ENCODE measurements at regions not wholly inside any gene's neighbourhood (a gene's known extent, or its start where the extent isn't known, plus 50 kb on each side); places are given as distances from the start of the nearest gene placed in this dataset.

DNA sequence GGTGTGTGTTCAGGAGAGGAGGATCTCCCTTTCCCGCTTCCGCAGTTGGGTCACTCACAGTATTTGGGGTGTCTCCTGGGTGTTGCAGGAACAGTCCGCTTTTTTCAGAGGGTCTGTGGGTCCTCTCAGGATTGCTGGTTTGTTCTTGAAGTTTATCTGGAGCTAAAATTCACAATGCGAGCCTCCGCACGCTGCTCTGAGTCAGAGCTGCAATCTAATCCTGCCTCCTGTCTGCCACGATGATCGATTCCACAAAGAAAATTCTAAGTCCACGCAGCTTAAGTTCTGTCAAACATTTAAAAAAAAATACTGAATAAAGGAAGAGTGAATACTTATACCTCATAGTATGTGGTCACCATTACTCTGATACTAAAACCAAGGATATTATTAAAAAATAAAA lies 76.5 kb downstream of the RAD51AP2 start:
- ChIA-PET CTCF (no interaction called here), POLR2A (no interaction called here)
- H3K36me3 ChIP-seq (ENCODE audit: control insufficient read depth, insufficient read depth, low read length) = no peaks in the 10 kb centered on the region
- in situ Hi-C loops (cut with HindIII; ENCODE audit: low pct_unique_long_range_greater_than_20kb, low sequenced_read_pairs) (no loop called here), intact Hi-C loops (cut with micrococcal nuclease; ENCODE audit: unreplicated experiment) (no loop called here)
- no TSS peak for BruUV-seq (replicated peaks)
- no peaks in the 10 kb centered on the region for H3K27me3 ChIP-seq (ENCODE audit: control insufficient read depth, insufficient read depth, low read length)
- ATAC-seq = no peak
- DNase-seq (ENCODE audit: low read depth, low spot score) = no peak
- H3K4me3 ChIP-seq (ENCODE audit: low read depth in 2 of 2, low read length in 2 of 2) = no peak overlapping the region
- no peaks in the 10 kb centered on the region for H3K4me1 ChIP-seq (ENCODE audit: control insufficient read depth, insufficient read depth, low read length)
- no peak overlapping the region for H3K27ac ChIP-seq (ENCODE audit: low read length)
- TF ChIP-seq, protein P1, sequence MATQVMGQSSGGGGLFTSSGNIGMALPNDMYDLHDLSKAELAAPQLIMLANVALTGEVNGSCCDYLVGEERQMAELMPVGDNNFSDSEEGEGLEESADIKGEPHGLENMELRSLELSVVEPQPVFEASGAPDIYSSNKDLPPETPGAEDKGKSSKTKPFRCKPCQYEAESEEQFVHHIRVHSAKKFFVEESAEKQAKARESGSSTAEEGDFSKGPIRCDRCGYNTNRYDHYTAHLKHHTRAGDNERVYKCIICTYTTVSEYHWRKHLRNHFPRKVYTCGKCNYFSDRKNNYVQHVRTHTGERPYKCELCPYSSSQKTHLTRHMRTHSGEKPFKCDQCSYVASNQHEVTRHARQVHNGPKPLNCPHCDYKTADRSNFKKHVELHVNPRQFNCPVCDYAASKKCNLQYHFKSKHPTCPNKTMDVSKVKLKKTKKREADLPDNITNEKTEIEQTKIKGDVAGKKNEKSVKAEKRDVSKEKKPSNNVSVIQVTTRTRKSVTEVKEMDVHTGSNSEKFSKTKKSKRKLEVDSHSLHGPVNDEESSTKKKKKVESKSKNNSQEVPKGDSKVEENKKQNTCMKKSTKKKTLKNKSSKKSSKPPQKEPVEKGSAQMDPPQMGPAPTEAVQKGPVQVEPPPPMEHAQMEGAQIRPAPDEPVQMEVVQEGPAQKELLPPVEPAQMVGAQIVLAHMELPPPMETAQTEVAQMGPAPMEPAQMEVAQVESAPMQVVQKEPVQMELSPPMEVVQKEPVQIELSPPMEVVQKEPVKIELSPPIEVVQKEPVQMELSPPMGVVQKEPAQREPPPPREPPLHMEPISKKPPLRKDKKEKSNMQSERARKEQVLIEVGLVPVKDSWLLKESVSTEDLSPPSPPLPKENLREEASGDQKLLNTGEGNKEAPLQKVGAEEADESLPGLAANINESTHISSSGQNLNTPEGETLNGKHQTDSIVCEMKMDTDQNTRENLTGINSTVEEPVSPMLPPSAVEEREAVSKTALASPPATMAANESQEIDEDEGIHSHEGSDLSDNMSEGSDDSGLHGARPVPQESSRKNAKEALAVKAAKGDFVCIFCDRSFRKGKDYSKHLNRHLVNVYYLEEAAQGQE (IDR thresholded peaks at IDR 0.05; ENCODE audit: insufficient read depth in 1 of 2, low read depth in 2 of 2, low read length in 1 of 2) = no peak
- TF ChIP-seq, protein P2, sequence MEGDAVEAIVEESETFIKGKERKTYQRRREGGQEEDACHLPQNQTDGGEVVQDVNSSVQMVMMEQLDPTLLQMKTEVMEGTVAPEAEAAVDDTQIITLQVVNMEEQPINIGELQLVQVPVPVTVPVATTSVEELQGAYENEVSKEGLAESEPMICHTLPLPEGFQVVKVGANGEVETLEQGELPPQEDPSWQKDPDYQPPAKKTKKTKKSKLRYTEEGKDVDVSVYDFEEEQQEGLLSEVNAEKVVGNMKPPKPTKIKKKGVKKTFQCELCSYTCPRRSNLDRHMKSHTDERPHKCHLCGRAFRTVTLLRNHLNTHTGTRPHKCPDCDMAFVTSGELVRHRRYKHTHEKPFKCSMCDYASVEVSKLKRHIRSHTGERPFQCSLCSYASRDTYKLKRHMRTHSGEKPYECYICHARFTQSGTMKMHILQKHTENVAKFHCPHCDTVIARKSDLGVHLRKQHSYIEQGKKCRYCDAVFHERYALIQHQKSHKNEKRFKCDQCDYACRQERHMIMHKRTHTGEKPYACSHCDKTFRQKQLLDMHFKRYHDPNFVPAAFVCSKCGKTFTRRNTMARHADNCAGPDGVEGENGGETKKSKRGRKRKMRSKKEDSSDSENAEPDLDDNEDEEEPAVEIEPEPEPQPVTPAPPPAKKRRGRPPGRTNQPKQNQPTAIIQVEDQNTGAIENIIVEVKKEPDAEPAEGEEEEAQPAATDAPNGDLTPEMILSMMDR (IDR thresholded peaks at IDR 0.05) = no peak
- TF ChIP-seq TCF7L2 (IDR thresholded peaks at IDR 0.05; ENCODE audit: low read depth, low read length) = no peak
- no peak for TF ChIP-seq POLR2AphosphoS5 (IDR thresholded peaks at IDR 0.05; ENCODE audit: low read depth, low read length)
- no peak for TF ChIP-seq SIN3A (IDR thresholded peaks at IDR 0.05; ENCODE audit: borderline replicate concordance, insufficient read depth, low read depth, low read length)
- no peaks in the 10 kb centered on the region for H3K9me3 ChIP-seq (ENCODE audit: control insufficient read depth, insufficient read depth, low read depth, low read length)

DNA sequence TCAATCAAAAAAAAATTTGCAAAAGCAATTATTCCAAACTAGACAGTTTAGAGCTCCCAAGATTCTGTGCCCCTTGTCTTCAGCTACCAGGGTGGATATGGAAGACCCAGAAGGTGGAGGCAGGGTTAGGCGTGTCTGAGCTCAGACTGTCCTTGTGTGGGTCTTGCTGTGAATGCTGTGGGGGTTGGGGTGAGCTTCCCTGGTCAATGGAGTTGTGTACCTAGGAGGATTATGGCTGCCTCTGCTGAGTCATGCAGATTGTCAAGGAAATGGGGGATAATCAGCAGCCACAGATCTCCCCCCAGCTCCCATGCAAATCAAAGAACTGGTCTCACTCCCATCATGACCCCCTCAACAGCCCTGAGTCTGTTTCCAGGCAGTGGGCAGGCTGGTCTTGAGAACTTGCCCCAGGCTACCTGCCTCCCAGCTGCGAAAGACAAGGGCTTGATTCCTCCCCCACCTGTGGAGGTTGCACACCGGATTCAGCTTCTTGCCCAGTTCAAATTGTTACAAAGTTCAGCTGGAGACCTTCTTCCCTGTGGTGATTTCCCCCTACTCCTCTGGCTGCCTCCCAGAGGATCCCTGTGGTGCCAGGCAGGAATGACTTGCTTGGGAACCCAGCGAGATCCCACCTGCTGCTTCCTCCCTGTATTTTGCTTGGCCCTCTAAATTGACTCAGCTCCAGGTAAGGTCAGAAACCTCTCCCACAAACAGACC lies 77.0 kb downstream of the RAD51AP2 start:
- Histone ChIP-seq H3K4me1 (ENCODE audit: control insufficient read depth, insufficient read depth, low read length) (no peaks in the 10 kb centered on the region), H3K4me3 (ENCODE audit: low read depth in 2 of 2, low read length in 2 of 2) (no peak overlapping the region), H3K9me3 (ENCODE audit: control insufficient read depth, insufficient read depth, low read depth, low read length) (no peaks in the 10 kb centered on the region), H3K27me3 (ENCODE audit: control insufficient read depth, insufficient read depth, low read length) (no peaks in the 10 kb centered on the region), H3K36me3 (ENCODE audit: control insufficient read depth, insufficient read depth, low read length) (no peaks in the 10 kb centered on the region), H3K27ac (ENCODE audit: low read length) (no peak overlapping the region)
- DNase-seq (ENCODE audit: low read depth, low spot score) = no peak
- in situ Hi-C loops (cut with HindIII; ENCODE audit: low pct_unique_long_range_greater_than_20kb, low sequenced_read_pairs) (no loop called here), intact Hi-C loops (cut with micrococcal nuclease; ENCODE audit: unreplicated experiment) (no loop called here)
- TF ChIP-seq, protein P1 (IDR thresholded peaks at IDR 0.05; ENCODE audit: insufficient read depth in 1 of 2, low read depth in 2 of 2, low read length in 1 of 2) = no peak
- TF ChIP-seq, protein P2 (IDR thresholded peaks at IDR 0.05) = no peak
- TF ChIP-seq TCF7L2 (IDR thresholded peaks at IDR 0.05; ENCODE audit: low read depth, low read length) = no peak
- no peak for TF ChIP-seq POLR2AphosphoS5 (IDR thresholded peaks at IDR 0.05; ENCODE audit: low read depth, low read length)
- TF ChIP-seq SIN3A (IDR thresholded peaks at IDR 0.05; ENCODE audit: borderline replicate concordance, insufficient read depth, low read depth, low read length) = no peak
- POLR2A ChIA-PET = no interaction called here
- ATAC-seq = no peak
- BruUV-seq (replicated peaks) = no TSS peak
- CTCF ChIA-PET = no interaction called here

Data from Panc1 (cell line).